Astrocyte (in vitro differentiated cells and primary cell): ENCODE measurements at regions not wholly inside any gene's neighbourhood (a gene's known extent, or its start where the extent isn't known, plus 50 kb on each side); places are given as distances from the start of the nearest gene placed in this dataset.

Experiments used
- DNase-seq: peaks from one replicate; pipeline ENCODE4 v3.0.0-alpha.2; 2010; ENCODE audit warnings: low read depth
- FAIRE-seq: peaks from 2 replicates; lab custom pipeline; 2011; peaks lifted over from hg19 to GRCh38; lab: Jason Lieb, UNC
- H2AFZ ChIP-seq: 2 replicates; pipeline ENCODE4 v1.6.0; 2012; ENCODE audit warnings: low read depth, low read length, inconsistent platforms
- H3K27ac ChIP-seq: 2 replicates; pipeline ENCODE4 v1.5.1; 2011; ENCODE audit warnings: low read depth, low read length, inconsistent platforms
- H3K27me3 ChIP-seq: 2 replicates; pipeline ENCODE4 v1.6.0; 2011; ENCODE audit warnings: low read length, inconsistent platforms; ENCODE audit not compliant: insufficient read depth
- H3K36me3 ChIP-seq: 2 replicates; pipeline ENCODE4 v1.5.1; 2011; ENCODE audit warnings: low read length, inconsistent platforms; ENCODE audit not compliant: insufficient read depth
- H3K4me1 ChIP-seq: 2 replicates; pipeline ENCODE4 v1.5.1; 2011; ENCODE audit warnings: low read length, inconsistent platforms; ENCODE audit not compliant: insufficient read depth
- H3K4me2 ChIP-seq: 2 replicates; pipeline ENCODE4 v1.6.0; 2012; ENCODE audit warnings: low read length, inconsistent platforms
- H3K4me3 ChIP-seq: 2 replicates; pipeline ENCODE4 v1.5.1; 2011; ENCODE audit warnings: low read depth, mild to moderate bottlenecking, low read length, inconsistent platforms; ENCODE audit not compliant: insufficient read depth
- H3K79me2 ChIP-seq: 2 replicates; pipeline ENCODE4 v1.6.0; 2012; ENCODE audit warnings: mild to moderate bottlenecking, low read length, inconsistent platforms; ENCODE audit not compliant: insufficient read depth
- H3K9ac ChIP-seq: 2 replicates; pipeline ENCODE4 v1.6.0; 2012; ENCODE audit warnings: mild to moderate bottlenecking, low read length, inconsistent platforms
- H3K9me3 ChIP-seq: 2 replicates; pipeline ENCODE4 v1.5.1; 2012; ENCODE audit warnings: low read depth, mild to moderate bottlenecking, low read length, inconsistent platforms; ENCODE audit not compliant: insufficient read depth
- H4K20me1 ChIP-seq: 2 replicates; pipeline ENCODE4 v1.6.0; 2012; ENCODE audit warnings: low read length, inconsistent platforms; ENCODE audit not compliant: insufficient read depth
- H3K27ac Mint-ChIP-seq: one replicate; pipeline ENCODE4 v1.8.0; 2021; ENCODE audit warnings: mild to moderate bottlenecking, mixed read lengths; ENCODE audit not compliant: unreplicated experiment
- H3K27me3 Mint-ChIP-seq: one replicate; pipeline ENCODE4 v1.8.0; 2021; ENCODE audit warnings: low read depth, mixed read lengths; ENCODE audit not compliant: unreplicated experiment
- H3K36me3 Mint-ChIP-seq: one replicate; pipeline ENCODE4 v1.8.0; 2021; ENCODE audit warnings: low read depth, mixed read lengths; ENCODE audit not compliant: unreplicated experiment
- H3K4me1 Mint-ChIP-seq: one replicate; pipeline ENCODE4 v1.8.0; 2021; ENCODE audit warnings: low read depth, mixed read lengths; ENCODE audit not compliant: unreplicated experiment
- H3K4me3 Mint-ChIP-seq: one replicate; pipeline ENCODE4 v1.8.0; 2021; ENCODE audit warnings: mild to moderate bottlenecking, moderate library complexity, mixed read lengths; ENCODE audit not compliant: unreplicated experiment
- H3K9me3 Mint-ChIP-seq: one replicate; pipeline ENCODE4 v1.8.0; 2021; ENCODE audit warnings: mild to moderate bottlenecking, mixed read lengths; ENCODE audit not compliant: unreplicated experiment
- CTCF ChIP-seq: IDR thresholded peaks from 2 replicates; pipeline ENCODE4 v1.5.1; 2011; ENCODE audit warnings: low read depth, mild to moderate bottlenecking, inconsistent platforms, low read length, moderate library complexity; ENCODE audit not compliant: insufficient read depth
- EZH2 ChIP-seq: IDR thresholded peaks from 2 replicates; pipeline ENCODE4 v1.6.1; 2012; ENCODE audit warnings: mild to moderate bottlenecking, low read length, inconsistent platforms; ENCODE audit not compliant: insufficient read depth

GRCh38 chr6:1216488-1216974, 95.4 kb upstream of the FOXQ1 start:
- H3K9me3 ChIP-seq: no peaks in the 10 kb centered on the region
- H3K4me3 ChIP-seq: no peak overlapping the region
- H3K27ac ChIP-seq: no peak overlapping the region
- Mint-ChIP-seq H3K4me3 (no peak overlapping the region), H3K27me3 (peaks cover 17% of the 10 kb centered on the region), H3K9me3 (peaks cover 2% of the 10 kb centered on the region), H3K27ac (no peak overlapping the region), H3K36me3 (no peaks in the 10 kb centered on the region), H3K4me1 (peaks cover 4% of the 10 kb centered on the region)
- H3K4me2 ChIP-seq: no peak overlapping the region
- no peaks in the 10 kb centered on the region for H4K20me1 ChIP-seq
- no peak overlapping the region for H2AFZ ChIP-seq
- no peaks in the 10 kb centered on the region for H3K27me3 ChIP-seq
- H3K36me3 ChIP-seq: no peaks in the 10 kb centered on the region
- no peak overlapping the region for H3K9ac ChIP-seq
- H3K79me2 ChIP-seq: no peaks in the 10 kb centered on the region
- DNase-seq (no peak), FAIRE-seq (no peak)
- no peak for TF ChIP-seq CTCF
- TF ChIP-seq EZH2: no peak
- no peaks in the 10 kb centered on the region for H3K4me1 ChIP-seq

DNA sequence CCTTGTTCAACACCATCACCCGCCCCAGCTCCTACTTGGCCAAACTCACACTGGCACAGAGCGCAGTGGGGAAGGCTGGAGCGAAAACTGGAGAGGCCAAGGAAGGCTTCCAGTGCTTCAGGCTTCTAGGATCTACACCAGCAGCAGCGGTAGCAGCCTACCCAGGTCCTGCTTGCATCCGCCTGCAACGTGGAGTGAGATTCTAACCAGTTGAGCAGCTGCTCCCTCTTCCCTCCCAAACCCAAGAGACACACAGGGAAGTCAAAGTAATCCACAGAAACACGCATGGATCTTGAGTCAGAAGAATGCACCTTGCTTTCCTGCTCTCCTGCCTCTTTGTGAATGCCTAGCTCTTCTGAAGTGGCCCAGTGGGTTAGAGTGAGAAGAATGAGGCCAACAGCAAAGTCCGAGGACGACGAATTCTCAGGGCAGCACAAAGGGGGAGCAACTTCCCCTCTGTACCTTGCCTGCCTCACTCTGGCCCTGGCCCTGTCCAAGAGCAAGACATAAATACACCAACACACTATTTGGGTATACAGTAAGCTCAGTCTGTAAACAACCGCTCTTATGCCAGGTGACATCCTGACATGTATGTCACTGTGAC, 95.9 kb upstream of the FOXQ1 start:
- H2AFZ ChIP-seq: no peak overlapping the region
- FAIRE-seq (no peak), DNase-seq (no peak)
- H3K79me2 ChIP-seq: no peaks in the 10 kb centered on the region
- H3K27me3 ChIP-seq: no peaks in the 10 kb centered on the region
- Mint-ChIP-seq H3K9me3 (peaks cover 2% of the 10 kb centered on the region), H3K36me3 (no peaks in the 10 kb centered on the region), H3K27me3 (peaks cover 17% of the 10 kb centered on the region), H3K27ac (no peak overlapping the region), H3K4me3 (no peak overlapping the region), H3K4me1 (peaks cover 4% of the 10 kb centered on the region)
- no peak overlapping the region for H3K27ac ChIP-seq
- H3K4me2 ChIP-seq: no peak overlapping the region
- H3K9me3 ChIP-seq: no peaks in the 10 kb centered on the region
- TF ChIP-seq CTCF: no peak
- no peak for TF ChIP-seq EZH2
- no peaks in the 10 kb centered on the region for H4K20me1 ChIP-seq
- no peak overlapping the region for H3K9ac ChIP-seq
- H3K36me3 ChIP-seq: no peaks in the 10 kb centered on the region
- H3K4me1 ChIP-seq: no peaks in the 10 kb centered on the region
- no peak overlapping the region for H3K4me3 ChIP-seq

DNA sequence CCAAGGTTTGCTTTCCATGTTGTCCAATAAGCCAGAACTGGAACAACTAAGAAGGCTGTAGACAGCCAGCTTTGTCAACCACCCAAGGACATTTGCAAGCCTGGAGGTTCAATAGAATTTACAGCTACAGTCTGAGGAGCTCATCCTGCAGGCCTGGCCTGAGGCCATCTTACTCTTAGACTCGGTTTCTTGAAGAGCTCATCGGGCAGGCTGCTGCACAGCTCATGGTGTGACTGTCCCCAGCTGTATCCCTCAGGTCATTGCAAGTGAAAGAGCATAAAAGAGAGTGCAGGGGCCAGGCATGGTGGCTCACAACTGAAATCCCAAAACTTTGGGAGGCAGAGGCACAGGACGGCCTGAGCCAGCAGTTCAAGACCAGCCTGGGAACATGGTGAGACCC, 96.9 kb upstream of the FOXQ1 start:
- Histone ChIP-seq H3K9ac (no peak overlapping the region), H3K36me3 (no peaks in the 10 kb centered on the region), H3K4me3 (no peak overlapping the region), H3K79me2 (no peaks in the 10 kb centered on the region), H4K20me1 (no peaks in the 10 kb centered on the region), H2AFZ (no peak overlapping the region), H3K9me3 (no peaks in the 10 kb centered on the region), H3K27ac (no peak overlapping the region), H3K4me2 (no peak overlapping the region), H3K4me1 (no peaks in the 10 kb centered on the region), H3K27me3 (no peaks in the 10 kb centered on the region)
- DNase-seq: no peak
- TF ChIP-seq CTCF (no peak), EZH2 (no peak)
- Mint-ChIP-seq H3K4me3 (no peak overlapping the region), H3K4me1 (peaks cover 4% of the 10 kb centered on the region), H3K36me3 (no peaks in the 10 kb centered on the region), H3K27me3 (peaks cover 9% of the 10 kb centered on the region), H3K27ac (no peak overlapping the region), H3K9me3 (peaks cover 2% of the 10 kb centered on the region)
- no peak for FAIRE-seq
